Ammon's horn (tissue), 1 donor: ENCODE measurements at regions not wholly inside any gene's neighbourhood (a gene's known extent, or its start where the extent isn't known, plus 50 kb on each side); places are given as distances from the start of the nearest gene placed in this dataset.
A peak's percentile ranks its signal among the peaks of the same experiment; 100 is the strongest.

Experiments
- DNase-seq: peaks from one replicate; pipeline ENCODE4 v3.0.0-alpha.2; 2016; ENCODE audit warnings: low spot score

DNA sequence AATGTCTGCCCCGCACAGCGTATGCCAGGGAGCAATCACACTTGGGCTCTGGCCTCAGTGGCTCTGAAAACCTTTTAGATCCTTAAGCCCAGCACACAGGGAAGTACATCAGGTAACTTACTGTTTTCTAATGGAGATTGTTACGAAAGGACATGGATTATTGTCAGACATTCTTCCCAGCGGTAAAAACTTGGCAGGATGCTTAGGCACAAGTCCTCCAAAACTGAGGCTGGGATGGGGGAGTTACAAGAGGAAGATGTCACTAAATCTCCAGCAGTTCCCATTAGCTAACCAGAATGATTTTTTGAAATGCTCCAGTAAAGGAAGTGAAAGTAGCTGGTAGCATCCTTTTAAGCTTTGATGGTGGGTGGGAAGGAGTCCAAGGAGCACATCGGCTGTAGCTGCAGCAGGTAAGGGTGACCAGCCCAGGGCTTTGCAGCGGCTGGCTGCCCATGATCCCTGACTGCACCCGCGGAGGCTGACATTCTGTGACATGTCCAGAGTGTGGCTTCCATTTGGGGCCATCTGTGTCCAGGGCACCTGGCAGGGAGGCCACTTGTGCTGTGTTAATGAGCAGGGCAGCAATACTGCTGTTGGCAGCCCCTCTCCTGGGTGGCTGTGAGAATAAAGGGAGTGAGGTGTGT is 165.8 kb downstream of the GADD45G start:
- peak; percentile 28 for DNase-seq

DNA sequence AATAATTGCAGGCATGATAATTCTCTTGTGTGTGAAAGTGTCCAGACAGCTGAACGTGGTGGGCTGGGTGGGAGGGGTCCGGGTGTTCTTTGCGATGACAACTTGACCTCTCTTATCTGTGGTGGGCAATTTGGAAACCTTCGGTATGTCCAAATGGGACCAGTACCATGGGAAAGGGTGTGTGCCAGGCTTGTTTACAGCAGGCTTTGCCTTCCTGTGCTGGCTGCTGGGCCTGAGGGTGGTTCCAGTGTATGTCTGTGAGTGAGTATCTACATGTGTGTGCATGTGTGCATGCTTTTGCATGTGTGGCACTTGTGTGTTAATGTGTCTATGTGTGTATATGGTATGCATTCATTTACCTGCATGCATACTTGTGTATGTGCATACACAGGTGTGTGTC is 166.4 kb downstream of the GADD45G start:
- no peak for DNase-seq

DNA sequence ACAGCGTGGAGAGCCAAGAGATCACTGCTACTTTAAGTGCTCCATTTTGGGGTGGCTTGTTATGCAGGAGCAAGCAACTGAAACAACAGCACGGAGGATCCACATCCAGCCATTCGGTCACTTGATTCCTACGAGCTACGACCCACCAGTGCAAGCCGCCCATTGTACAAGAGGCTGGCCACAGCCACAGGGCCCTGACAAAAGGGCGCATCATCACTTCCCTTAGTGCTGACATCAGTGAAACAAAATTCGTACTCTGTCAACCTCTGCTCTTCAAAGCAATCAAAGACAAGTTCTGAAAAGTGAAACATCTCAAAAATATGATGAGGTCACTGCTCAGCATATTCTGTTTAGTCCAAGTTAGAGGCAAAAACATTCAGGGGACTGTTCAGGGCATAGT is 168.4 kb downstream of the GADD45G start:
- no peak for DNase-seq

DNA sequence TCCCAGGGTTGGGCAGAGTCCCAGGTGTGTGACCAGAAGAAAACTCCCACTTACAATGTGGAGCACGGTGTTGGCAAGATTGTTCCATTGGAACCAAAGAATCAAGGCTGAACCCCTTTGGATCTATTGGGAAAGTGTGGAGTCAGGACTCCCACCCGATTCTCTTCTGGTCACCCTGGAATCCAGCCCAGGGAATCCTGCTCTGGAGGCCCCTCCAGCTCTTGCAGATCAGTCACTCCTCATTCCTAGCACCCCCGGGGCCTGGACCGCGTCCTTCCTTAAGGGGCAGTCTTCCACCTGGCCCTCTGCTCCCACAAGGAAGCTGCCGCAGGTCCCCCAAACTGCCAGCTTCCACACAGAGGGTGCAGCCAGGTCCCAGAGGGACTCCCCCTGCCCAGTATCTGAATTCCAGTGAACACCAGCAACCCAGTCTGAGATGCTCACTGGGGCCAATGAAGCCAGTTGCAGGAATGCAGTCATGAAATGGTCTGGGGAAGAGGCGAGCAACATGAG is 170.1 kb downstream of the GADD45G start:
- DNase-seq = no peak

DNA sequence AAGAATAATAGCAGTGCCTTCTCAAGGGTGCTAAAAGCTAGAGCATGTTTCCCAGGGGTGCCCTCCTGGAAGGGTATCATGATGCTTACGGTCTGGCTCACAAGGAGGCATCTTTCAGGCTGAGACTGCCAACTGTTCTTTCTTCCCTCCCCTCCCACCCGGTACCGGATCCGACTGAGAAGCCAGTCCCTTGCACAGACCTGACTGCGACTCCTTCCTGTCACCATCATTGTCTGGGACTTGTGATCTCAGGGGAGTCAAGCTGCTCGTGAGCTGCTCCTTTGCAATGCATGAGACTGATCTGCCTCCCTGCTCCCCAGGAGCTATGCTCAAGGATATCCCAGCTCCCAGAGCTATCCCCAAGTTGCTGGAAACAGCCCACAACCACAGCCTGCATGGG is 170.8 kb downstream of the GADD45G start:
- no peak for DNase-seq

DNA sequence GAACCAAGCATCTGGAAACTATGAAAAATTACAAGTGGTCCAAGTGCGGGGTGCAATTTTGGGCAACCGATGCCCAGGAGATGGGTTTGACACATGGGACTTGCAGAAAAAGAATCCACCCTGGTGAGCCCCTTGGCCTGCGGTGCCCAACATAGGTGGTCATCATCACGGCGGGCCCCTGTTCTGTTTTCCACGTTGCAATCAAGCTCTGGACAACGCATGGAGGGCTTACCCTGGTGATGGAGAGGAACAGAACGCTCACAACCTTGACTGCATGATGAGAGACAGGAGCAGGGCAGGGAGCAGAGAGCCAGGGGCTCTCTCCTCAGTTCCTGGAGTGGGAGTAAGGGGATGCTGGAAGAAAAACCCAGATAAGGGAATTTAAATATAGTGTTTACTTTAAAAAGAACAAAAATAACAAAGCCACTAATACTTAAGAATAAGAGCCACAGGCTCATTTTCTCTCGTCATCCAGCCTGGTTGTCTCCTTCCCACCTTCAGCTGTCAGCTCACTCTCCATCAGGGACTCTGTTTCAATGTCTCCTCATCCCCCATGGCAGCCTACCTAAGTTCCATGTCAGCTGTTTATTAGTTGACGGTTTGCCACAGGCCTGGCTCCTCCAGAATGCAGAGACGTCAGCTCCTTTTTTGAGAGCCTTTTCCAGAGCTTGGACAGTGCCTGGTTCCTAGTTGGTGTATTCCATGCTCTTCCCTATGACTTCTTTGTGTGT is 172.1 kb downstream of the GADD45G start:
- no peak for DNase-seq

DNA sequence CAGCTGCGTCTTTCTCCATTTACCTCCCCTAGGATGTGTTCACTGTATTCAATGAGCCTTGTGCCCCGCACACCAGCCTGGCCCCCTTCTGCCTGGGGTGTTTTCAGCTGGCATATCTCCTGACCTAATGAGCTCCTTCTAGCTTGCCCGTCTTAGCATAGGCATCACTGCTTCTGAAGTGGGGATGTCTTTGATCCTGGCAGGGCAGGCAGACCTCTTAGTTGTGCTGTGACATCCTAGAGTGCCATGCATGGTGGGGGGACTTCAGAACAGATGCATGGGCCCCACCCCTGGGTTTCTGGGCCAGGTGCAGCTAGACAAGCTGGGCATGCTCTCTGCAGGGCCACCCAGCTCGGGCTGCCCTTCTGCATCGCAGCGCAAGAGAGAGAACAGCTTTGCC is 172.7 kb downstream of the GADD45G start:
- DNase-seq = no peak

DNA sequence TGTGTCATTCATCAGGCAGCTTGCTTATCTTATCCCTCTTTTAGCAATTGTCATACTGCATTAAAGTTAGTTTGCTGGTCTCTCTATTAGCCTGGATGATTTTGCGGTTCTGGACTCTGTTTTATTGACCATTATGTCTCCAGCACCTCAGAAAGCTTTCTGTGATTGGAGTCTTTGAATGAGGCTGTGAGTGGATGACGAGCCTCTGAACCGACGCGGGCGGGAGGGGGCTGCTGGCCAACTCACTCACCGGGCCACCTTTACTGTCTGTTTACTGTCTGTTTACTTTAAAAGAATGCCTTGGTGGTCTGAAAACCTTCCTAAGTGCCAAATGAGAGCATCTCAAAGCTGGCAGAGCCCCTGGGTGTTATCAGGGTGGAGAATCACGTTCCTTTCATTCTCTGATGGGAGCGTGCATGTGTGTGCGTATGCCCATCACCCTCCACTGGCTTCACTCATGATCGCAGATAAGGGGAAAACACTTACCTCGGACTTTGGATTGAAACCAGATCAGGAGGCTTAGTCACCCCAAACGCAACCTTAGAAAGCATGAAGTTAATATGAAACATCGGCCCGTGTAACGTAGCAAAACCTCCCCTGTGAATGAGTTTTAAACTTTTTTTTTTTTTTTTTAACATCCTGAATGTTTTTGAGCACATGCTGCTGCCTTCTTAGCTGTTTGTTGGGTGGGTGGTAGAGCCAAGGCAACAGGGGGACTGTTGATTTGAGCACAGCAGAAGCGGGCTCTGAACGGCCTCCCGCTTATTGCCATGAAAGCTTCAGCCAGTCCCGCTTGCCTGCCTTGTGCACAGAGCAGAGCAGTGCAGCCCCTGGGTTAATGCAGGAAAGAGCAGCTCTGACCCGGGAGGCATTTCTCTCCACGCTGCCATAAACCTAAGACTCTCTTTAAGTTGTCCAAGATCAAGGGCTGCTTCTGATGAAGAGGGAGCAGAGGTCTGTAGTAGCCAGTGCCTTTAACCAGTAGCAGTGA is 173.6 kb downstream of the GADD45G start:
- no peak for DNase-seq

DNA sequence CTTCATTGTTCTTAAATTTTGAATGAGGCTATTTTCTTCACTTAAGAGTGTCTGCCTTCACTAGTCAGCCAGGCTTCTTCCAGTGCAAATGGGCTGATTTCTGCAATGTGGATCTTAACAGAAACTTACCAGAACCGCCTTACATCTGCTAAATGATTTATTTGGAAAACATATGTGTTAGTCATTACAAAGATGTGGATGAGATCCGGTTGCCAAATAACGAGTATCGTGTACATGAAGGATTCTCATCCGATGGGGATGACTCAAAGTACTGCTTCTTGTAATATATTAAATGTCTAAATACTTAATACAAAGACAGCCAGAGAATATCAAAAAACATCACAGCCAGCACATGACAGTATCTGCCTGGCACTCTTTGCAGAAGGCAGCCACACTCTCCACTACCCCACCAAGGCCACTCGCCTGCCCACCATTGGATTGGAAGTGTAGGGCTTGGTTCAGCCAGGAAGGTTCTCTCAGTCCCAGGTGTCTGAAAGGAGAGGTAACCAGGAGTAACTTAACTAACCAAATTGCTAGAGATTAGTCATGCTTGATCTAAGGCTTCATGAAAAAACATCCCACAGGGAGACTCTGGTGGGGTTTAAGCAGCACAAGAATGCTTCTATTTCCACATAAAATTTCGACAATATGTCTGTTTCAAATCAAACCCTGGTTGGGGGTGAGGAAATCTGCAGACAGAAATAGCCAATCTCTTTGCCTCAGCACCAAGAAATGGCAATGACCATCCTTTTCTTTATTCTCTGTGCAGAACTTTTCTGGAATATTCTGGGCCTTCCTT is 174.8 kb downstream of the GADD45G start:
- no peak for DNase-seq

DNA sequence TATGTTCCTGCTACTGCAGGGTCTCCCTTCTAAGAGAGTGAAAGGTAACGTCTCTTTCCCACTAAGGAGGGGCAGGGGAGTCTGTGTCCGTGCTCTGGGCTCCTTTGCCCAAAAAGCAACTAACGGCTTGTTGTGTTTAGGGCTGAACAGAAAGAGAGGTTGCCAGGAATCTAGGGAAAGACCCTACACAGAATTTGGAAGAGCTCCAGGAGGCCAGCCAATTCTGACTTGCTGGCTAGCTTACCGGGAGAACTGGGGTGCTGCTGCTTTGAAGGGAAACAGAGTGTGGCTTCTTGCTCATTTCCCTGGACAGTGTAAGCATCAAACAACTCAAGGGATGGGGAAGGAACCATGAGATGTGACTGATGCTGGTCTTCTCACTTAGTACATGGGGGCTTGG is 176.1 kb downstream of the GADD45G start:
- no peak for DNase-seq

DNA sequence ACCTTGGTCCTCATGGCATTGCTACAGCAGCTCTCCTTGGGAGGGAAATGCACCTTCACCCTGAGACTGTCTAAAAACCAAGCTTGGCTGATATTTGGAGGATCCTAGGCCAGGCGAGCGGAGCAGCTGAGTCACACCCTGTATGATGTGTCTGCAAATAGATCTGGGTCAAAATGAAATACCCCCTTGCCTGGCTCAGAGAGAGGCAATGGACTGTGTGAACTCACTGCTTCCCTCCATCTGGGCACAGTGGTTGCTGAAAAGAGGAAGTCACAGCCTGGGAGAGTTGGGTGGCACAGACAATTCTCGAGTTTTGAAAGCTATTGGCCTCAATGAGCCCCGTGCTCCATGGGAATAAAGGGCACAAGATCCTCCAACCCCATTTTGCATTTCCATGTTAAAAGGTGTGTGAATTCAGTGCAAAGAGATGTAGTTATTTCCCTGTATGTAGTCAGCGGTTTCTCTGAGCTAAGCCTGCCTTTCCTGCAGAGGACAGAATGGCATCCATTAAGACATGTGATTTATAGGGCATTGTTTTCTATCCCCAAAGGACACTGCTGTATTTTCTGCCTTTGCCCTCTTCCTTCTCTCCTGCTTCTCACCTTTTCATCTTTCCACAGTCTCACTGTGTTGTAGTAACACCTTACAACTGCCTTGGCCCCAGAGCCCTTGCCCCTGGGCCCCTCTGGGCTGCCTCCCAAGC is 177.2 kb downstream of the GADD45G start:
- DNase-seq = peak; percentile 60

DNA sequence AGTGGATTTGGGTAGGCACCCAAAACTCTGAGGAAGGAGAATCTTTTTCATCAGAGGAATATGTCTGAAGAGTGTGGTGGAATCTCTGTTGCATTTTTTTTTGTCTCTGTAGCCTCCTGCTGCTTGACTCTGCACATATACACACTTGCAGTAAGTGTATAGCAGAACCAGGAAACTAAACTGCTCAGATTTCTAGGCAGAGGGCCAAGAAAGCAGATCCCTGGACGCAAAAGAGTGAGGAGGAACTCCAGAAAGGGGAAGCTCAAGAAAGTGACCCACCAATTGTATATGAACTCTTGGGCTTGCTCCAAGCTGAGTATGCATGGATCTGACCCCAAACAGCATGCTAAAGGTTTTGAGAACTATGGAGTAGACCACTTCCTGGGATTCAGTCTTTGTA is 181.8 kb downstream of the GADD45G start:
- peak; percentile 62 for DNase-seq

DNA sequence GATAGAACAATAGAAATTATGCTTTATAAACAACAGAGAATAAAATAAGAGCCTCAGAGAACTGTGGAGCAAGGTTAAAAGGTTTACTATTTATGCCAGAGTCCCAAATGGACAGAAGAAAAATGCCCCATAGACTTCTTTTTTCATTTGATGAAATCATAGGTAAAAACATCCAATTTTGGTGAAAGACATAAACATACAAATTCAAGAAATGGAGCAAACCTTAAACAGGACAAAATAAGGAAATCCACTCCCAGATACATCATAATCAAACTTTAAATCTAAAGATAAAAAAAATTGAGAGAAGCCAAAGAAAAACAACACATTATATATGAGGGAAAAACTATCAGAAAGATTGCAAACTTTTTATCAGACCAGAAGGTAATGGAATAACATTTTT is 182.8 kb downstream of the GADD45G start:
- no peak for DNase-seq

DNA sequence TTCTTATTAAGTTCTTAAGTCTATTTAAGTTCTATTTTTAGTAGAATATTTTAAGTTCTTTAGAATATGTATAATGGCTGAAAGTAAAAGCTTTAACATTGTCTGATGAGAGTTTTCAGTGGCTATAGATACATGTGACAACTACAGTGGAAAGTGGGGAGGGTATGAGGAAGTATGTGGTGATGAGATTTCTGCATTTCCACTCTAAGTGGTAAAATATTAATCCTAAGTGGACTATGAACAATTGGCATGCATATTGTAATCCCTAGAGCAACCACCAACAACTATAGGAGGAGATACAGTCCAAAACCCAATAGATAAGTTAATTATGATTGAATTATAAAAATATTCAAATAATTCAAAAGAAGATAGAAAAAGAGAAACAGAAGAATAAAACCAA is 183.6 kb downstream of the GADD45G start:
- no peak for DNase-seq

DNA sequence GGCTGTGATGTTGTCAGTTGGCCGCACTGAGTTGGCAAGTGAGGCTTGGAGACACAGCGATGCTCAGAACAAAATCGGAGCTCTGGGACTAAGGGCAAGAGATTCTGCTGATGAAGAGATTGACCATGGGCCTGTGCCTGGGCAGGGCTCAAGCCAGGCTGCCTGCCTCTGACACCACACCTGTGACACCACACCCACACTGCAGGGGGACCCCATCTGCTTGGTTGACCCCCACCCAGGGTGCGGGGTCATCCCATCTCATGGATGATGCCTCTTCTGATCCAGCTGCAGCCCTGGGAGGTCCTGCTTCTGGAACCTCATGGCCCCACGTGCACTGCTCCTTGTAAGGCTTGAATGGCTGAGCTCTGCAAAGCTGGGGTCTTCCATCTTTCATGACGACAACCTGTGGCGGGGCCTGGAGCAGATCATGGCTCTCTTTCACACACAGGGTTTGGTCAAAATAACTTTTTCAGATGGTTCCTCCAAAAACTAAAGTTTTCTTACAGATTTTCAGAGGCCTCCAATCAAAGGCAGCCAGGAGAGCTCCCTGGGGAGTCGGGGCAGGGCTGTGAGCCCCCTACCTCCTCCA is 185.2 kb downstream of the GADD45G start:
- no peak for DNase-seq

DNA sequence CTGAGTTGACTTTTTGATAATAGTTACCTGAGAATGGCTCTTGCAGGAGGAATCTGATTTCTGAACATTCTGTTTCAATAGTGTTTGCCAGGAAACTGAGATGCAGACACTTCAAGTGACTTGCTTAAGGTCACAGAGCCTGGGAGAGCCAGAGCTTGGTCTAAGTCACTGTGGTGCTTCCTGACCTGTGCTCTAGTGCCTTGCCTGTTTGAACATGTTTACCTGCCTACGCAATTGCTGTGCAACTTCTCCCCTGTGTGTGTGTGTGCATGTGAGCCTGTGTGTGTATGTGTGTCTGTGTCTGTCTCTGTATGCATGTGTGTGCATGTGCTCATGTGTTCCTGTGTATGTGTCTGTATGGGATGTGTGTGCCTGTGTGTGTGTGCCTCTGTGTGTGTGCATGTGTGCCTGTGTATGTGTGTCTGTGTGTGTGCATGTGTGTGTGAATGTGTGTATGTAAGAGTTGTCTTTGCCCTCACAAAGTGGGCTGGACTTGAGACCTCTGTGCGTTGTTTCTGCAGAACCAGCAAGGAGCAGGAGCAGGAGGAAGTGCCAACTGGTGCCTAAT is 185.8 kb downstream of the GADD45G start:
- DNase-seq = no peak

DNA sequence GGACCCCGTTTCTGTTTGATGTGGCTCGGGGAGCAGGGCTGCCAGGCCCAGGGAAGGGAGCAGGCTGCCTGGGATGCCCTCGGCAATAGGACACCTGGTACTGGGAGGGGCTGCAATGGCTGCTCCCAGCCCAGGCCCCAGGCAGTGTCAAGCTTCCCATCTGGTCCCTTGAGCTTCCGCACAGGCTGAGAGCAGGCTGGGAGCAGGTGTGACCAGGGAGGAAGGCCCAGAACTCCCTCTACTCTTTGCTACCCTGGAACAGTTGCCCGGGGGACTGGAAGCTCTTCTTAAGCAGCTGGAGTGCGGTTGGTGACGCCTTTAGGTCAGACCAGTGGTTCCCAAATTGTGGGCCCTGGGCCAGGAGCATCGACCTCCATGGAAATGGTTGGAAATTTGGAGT is 186.9 kb downstream of the GADD45G start:
- DNase-seq = no peak

DNA sequence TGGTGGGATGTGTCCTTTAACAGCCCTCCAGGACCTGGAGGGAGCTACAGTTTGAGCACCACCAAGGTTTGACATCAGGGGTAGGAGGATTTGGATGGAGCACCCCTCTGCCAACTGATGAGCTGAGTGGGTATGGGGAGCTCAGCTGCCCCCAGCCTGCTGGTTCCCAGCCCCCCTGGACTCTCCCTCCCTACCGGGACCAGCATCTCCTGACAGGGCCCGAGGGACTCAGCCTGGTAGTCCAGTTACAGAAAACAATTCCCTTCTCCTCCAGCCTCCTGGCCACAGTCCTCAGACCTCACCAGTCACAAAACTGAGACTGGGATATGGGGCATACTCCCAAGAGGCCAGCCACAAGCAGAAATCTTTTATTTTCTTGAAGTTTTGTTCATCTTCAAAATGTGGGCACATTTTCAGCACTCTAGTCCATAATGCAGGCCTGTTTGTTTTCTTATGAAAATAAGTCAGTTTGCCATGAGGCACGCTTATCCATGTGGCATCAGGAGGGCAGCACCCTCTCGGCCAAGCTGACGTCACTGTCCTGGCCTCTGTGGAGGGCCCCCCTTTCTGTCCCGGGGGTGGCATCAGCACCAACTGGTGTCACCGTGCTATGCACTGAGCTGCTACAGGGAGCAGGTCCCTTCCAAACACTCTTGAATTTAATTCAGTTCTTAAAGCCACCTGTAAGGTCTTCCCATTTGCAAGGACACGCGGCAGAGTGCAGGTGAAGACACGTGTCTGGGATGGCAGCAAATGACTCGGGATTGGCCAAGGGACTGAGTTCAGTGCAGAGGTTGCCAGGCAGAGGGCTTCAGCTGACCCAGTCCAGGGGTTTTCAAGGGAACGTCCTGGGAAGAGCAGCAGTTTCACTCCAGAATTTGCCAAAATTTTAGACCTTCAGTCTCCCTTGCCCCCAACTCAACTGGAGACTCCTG is 187.6 kb downstream of the GADD45G start:
- no peak for DNase-seq

DNA sequence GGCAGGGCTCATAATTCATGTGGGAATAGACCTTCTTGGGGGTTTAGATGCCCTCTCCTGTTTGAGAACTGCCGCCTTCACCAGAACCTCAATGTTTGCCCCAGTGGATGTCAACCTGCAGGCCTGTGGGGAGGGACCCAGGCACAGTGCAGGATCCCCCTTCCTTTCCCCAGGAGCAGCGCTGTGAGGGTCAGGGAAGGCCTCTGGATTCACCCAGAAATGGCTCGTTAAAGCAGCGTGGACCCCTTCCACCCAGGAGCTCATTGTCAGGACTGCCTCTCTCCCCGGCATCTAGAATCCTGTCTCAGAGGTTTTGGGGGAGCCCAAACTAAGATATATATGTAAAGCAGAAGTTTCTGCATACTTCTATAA is 188.3 kb downstream of the GADD45G start:
- no peak for DNase-seq
